G401 (cell line): ENCODE measurements at regions not wholly inside any gene's neighbourhood (a gene's known extent, or its start where the extent isn't known, plus 50 kb on each side); places are given as distances from the start of the nearest gene placed in this dataset.

Experiments used
- DNase-seq: peaks from one replicate; pipeline ENCODE4 v3.0.0-alpha.2; 2015; ENCODE audit warnings: low spot score
- in situ Hi-C: cut with HindIII; loops from 2 replicates; pipeline ENCODE4 v1.10.0; 2016; ENCODE audit warnings: low sequenced_read_pairs, mixed read lengths

GRCh38 chr4:25524663-25525062, 131.0 kb upstream of the SLC34A2 start:
- DNase-seq: no peak
- in situ Hi-C loops: no loop called here

DNA sequence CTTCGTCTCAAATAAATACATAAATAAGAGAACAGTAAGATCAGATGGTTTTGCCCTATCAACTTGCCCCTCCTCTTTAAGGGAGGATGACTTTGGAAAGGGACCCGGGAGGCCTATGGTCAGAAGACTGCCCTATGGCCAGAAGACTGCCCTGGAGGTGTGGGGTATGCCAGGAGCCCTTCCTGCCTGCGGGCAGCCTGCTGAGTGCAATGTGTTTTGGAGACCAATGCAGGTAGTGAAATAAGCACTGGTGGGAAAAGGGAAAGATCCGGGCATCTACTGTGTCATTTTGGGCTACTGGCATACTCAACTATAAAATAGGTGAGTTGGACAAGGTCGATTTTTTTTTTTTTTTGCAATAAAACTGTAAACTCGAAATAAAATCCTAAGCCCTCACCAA, 129.8 kb upstream of the SLC34A2 start:
- in situ Hi-C loops: no loop called here

DNA sequence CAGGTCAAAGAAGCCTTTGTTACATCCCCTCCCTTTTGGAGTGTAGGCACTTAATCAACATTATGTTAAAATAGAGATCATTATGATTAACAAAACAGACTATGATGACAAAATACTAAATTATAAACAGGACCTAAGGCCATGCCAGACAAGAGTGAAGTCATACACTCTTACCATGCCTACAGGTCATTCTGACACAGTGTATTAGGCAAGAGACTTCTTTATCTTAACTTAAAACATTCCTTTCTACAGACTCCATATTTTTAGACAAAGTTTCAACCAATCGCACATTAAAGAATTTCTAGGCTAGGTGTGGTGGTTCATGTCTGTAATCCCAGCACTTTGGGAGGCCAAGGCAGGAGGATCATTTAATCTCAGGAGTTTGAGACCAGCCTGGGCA, 128.6 kb upstream of the SLC34A2 start:
- in situ Hi-C loops: no loop called here
- no peak for DNase-seq

More for the DNA sequence above, 129.8 kb upstream of the SLC34A2 start:
- DNase-seq: no peak

- in situ Hi-C loops: no loop called here
- no peak for DNase-seq
These were observed 127.3 kb upstream of the SLC34A2 start for GRCh38 chr4:25528391-25528790.

DNA sequence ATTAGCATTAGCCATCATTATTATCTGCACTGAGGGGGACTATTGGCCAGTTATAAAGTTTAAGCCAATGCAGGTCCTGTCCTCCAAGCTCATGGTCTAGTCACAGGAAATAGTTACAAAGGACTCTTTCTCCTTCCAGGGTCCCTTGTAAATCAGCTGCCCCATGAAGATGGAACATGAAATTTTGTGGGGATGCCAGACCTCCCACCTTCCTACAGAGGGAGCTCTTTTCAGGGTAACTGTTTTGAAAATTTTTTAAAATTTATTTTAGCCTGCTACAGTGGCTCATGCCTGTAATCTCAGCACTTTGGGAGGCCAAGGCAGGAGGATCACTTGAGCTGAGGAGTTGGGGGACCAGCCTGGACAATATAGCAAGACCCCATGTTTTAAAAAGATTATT, 124.4 kb upstream of the SLC34A2 start:
- no peak for DNase-seq
- in situ Hi-C loops: no loop called here

DNA sequence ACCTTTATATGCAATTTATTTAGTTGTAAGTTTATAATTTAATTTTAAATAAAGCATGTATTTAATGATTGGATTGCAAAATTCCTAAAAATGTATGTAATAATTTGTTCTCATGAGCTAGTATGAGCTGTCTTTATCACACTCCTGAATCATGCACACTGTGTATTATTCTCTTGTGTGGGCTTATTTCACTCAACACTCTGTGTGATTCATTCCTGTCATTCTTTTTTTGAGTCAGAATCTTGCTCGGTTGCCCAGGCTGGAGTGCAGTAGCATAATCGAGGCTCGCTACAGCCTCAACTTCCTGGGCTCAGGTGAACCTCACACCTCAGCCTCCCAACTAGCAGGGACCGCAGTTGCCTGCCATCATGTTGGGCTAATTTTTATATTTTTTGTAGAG, 123.1 kb upstream of the SLC34A2 start:
- in situ Hi-C loops: no loop called here
- DNase-seq: no peak

GRCh38 chr4:25533256-25533655, 122.4 kb upstream of the SLC34A2 start:
- DNase-seq: no peak
- in situ Hi-C loops: no loop called here

- in situ Hi-C loops: no loop called here
- no peak for DNase-seq
These were observed 120.4 kb upstream of the SLC34A2 start for GRCh38 chr4:25535278-25535677.

GRCh38 chr4:25535701-25536473, 119.8 kb upstream of the SLC34A2 start:
- in situ Hi-C loops: no loop called here

GRCh38 chr4:25536564-25537320, 118.9 kb upstream of the SLC34A2 start:
- in situ Hi-C loops: no loop called here
- DNase-seq: no peak

More at GRCh38 chr4:25535701-25536473, 119.8 kb upstream of the SLC34A2 start:
- no peak for DNase-seq

GRCh38 chr4:25538430-25538829, 117.2 kb upstream of the SLC34A2 start:
- in situ Hi-C loops: no loop called here
- DNase-seq: no peak

GRCh38 chr4:25539241-25539640, 116.4 kb upstream of the SLC34A2 start:
- no peak for DNase-seq
- in situ Hi-C loops: no loop called here

- in situ Hi-C loops: no loop called here
These were observed 114.9 kb upstream of the SLC34A2 start for GRCh38 chr4:25540734-25541133.

GRCh38 chr4:25547343-25547742, 108.3 kb upstream of the SLC34A2 start:
- in situ Hi-C loops: no loop called here
- DNase-seq: no peak

More at GRCh38 chr4:25540734-25541133, 114.9 kb upstream of the SLC34A2 start:
- DNase-seq: no peak

DNA sequence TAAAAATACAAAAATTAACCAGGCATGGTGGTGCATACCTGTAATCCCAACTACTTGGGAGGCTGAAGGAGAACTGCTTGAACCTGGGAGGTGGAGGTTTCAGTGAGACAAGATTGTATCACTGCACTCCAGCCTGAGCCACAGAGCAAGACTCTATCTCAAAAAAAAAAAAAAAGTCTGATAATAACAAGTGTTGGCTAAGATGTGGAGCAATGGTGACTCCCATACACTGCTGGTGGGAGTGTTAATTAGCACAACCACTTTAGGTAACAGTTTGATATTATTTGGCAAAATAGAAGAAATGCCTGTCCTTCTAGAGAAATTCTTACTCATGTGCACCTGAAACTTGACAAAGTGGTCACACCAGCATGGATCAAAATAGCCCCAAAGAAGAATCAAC, 106.2 kb upstream of the SLC34A2 start:
- in situ Hi-C loops: no loop called here
- no peak for DNase-seq

GRCh38 chr4:25550376-25551030, 105.1 kb upstream of the SLC34A2 start:
- DNase-seq: no peak
- in situ Hi-C loops: no loop called here

DNA sequence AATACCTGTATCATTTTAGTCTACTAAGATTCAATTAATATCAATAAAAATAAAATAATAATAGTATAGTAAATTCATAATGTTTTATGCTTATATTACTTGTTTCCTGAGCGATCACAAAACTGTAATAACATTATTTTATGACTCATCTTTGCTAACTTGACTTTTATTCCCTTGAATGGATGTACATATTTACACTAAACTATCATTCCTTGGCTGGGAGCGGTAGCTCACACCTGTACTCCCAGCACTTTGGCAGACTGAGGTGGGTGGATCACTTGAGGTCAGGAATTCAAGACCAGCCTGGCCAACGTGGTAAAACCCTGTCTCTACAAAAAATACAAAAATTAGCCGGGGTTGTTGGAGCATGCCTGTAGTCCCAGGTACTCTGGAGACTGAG, 104.0 kb upstream of the SLC34A2 start:
- in situ Hi-C loops: no loop called here
- no peak for DNase-seq

- peak; percentile 82 for DNase-seq
- in situ Hi-C loops: no loop called here
These were observed 102.9 kb upstream of the SLC34A2 start for GRCh38 chr4:25552580-25553271.

- DNase-seq: no peak
These were observed 96.1 kb upstream of the SLC34A2 start for GRCh38 chr4:25559508-25559907.

GRCh38 chr4:25560605-25561004, 95.0 kb upstream of the SLC34A2 start:
- in situ Hi-C loops: no loop called here
- no peak for DNase-seq

More at GRCh38 chr4:25559508-25559907, 96.1 kb upstream of the SLC34A2 start:
- in situ Hi-C loops: no loop called here
